NCI-H2196 (cell line): ENCODE measurements at regions not wholly inside any gene's neighbourhood (a gene's known extent, or its start where the extent isn't known, plus 50 kb on each side); places are given as distances from the start of the nearest gene placed in this dataset.

Source experiments
- DNase-seq: peaks from one replicate; lab custom pipeline; 2025; ENCODE audit not compliant: unreplicated experiment; lab: John Stamatoyannopoulos, UW

DNA sequence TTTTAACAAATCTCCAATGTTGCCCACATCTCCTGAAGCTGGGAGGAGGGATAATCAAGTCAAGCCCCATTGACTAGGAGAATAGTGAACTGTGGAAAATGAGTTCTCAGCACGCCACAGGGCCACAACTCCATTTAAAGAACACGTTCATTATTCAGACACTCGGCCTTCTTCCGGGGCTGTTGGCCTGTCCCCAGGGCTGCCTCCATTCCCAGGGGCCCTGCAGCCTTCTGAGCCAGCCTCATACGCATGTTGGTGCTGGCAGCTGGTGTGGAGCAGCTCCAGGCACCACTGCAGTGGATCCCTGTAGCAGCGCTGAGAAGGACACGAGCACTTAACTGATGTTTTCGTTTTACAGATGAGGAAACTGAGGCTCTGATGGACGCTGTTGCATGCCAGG lies 87.5 kb upstream of the RCN1 start:
- no peak for DNase-seq

GRCh38 chr11:32002311-32002710 lies 88.6 kb upstream of the RCN1 start:
- no peak for DNase-seq

GRCh38 chr11:31997955-31998354 lies 92.9 kb upstream of the RCN1 start:
- no peak for DNase-seq

DNA sequence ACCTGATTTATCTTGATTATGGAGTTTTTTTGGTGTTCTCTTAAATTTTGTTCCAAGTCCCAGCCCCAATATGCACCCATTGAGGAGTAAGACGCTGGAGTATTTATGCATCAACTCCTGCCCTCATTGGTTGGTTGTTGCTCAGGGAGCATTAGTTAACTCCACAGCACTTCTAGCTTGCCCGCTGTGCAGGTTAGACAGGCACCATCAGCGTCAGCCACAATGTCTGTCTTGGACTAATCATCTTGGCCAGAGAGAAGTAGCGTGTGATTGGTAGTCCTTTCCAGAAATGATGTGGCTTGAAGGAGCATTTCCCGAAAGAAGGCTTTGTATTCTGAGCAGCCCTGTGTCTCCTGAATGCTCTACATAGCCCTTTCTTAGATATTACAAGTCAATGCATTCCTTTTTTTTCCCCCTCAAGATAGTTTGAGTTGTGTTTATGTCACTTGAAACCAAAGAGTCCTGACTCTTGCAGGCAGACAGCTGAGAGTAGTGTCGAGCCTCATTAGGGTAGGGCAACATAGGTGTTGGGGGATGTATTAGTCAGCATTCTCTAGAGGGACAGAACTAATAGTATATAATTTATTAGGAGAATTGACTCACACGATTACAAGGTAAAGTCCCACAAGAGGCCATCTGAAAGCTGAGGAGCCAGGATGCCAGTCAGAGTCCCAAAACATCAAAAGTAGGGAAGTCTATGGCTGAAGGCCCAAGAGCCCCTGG lies 94.6 kb upstream of the RCN1 start:
- no peak for DNase-seq

- DNase-seq = no peak
Measured at GRCh38 chr11:31995525-31996094, 95.3 kb upstream of the RCN1 start.

DNA sequence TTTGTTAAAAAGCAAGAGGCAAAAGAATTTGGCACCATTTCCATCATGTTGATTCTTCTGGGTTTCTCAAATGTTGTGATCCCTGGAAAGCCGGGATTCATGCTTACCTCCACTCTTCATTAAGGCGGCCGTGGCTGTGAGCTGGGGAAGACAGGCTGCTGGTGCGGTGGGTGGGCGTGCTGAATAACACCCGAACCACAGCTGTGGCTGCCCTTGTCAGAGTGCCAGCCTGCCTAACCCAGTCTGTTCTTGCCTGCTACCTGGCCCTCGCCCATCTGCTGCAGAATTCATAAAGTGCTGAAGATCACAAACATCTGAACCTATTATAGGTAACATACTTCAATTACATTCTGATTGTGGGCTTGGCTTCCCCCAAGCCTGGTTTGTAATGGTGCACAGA lies 95.8 kb upstream of the RCN1 start:
- no peak for DNase-seq

- no peak for DNase-seq
Measured at GRCh38 chr11:31987118-31988005, 103.5 kb upstream of the RCN1 start.

DNA sequence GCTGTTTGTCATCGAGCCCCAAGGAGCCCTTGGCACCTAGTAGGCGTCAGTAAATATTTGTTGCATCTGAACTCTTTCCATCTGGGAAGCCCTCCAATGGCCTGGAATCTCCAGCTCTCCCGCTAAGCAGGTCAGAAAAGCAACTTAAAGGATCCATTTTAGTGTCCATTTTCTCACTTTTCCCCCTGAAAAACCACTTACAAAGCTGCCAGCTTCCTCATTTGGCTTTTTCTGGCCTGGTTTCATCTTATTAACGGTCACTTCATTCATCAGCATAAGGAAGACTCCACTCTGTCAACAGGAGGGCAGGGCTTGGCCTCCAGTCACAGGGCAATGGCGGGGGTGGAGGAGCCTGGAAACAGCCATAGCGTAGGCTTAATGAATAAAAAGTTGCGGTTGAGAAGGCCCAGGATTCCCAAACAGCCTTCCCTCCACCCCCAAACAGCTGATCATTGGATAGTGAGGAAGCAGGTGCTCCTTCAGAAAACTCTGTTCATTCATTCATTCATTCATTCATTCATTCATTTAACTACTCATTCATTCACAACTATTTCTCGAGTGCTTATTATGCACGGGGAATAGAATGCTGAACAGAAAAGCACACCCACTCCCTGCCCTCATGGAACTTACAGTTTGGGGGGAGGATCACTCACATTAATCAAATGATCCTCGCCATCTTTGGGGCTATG lies 104.5 kb upstream of the RCN1 start:
- no peak for DNase-seq

DNA sequence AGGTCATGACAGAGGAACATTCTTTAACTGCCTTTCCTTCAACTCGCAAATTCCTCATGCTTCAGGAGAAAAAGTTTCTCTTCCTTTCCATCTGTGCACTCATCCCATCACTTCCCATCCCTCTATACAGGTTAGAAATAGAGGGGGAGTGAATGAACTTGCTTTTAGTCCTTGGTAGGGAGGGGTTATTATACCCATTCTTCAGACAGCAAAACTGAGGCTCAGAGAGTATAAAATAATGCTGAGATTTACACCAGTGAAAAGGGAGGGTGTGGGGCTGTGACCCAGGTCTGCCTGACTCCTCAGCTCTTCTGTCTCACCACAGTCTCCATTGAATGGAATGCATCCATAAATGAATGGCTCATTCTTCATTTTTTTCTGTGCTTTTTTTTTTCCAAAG lies 109.4 kb upstream of the RCN1 start:
- DNase-seq = no peak

DNA sequence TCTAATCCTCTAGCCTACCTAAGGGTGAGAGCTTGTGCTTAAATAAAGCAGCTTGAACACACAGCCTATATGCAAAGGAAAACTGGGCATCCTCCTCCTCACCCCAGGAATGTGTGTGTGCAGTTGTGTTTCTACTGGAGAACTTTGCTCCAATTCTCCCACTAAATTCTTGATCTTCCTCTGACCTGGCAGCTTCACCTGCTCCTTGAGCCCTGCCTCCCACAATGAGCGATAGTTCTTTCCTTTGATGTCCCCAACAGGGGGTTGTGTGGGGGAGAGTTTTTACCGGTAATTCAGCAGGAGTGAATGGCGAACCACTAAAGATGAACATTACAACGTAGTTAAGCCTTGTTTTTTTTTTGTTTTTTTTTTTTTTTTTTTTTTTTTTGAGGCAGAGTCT lies 113.5 kb upstream of the RCN1 start:
- DNase-seq = no peak

DNA sequence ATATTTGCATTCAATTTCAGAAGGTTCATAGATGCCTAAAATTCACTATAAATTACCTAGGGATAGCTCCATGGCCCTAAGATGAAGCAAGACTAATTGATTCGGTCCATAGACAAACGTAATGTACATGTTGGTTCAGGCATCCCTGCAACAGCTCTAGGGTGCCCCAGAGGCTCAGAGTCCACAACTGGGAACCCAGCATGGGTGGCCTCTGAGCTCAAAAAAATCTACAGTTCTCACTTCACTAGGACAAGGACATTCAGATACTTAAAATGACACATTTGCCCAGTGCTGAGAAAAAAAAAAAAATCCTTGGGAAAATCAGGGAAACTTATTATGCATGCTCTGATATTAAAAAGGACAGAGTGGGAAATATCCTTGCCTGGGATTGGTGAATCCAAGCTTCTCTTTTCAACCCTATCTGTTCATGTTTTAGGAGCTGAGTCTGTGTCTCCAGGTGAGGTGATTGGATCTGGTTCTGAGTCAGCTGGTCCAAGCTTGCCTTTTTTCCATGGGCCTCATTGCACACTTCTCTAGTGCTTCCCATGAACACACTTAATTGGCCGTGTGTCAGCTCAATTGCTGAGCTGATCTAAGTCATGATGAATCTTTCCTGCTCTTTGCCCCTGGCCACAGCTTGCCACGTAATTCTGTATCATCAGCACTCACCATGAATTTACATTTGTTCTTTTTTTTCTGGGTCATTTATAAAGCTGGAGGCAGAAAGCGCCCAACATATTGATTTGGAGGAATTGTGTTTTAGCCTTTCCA lies 116.3 kb upstream of the RCN1 start:
- DNase-seq = no peak

DNA sequence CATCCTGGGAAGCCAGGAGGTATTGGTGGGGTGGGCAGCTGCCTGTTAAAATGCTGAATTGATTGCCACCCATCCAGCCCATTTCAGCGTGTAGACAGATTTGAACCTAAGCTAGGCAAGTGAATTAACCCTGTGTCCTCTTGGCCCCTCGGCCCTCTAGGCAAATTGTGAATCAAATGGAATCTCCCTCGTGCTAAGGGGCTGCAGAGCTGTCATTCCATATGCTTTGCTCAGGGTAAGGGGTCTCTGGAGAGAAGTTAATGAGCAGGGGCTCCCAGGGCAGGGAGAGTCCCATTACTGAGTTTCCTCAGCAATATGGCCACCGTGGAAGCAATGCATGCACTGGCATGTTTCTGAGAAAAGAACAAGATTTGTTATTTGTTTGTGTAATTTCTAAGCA lies 117.7 kb upstream of the RCN1 start:
- no peak for DNase-seq

- DNase-seq = no peak
Measured at GRCh38 chr11:31972623-31973022, 118.3 kb upstream of the RCN1 start.

DNA sequence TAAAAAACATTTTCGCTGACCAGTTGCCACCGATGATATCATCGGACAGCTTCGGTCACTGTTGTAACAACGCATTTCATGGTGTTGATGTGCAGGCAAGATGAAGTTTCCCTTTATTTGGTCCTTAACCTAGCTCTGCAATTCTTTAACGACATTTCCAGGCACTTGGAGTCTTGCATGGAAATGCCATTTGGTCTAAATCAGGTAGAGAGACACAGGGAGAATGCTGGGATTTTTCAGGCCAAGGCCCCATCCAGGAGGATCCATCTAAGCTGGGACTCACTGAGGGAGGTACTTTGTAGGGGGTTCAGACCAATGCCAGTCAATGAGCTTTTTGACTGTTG lies 121.5 kb upstream of the RCN1 start:
- no peak for DNase-seq

- DNase-seq = no peak
Measured at GRCh38 chr11:31968461-31969358, 122.2 kb upstream of the RCN1 start.

DNA sequence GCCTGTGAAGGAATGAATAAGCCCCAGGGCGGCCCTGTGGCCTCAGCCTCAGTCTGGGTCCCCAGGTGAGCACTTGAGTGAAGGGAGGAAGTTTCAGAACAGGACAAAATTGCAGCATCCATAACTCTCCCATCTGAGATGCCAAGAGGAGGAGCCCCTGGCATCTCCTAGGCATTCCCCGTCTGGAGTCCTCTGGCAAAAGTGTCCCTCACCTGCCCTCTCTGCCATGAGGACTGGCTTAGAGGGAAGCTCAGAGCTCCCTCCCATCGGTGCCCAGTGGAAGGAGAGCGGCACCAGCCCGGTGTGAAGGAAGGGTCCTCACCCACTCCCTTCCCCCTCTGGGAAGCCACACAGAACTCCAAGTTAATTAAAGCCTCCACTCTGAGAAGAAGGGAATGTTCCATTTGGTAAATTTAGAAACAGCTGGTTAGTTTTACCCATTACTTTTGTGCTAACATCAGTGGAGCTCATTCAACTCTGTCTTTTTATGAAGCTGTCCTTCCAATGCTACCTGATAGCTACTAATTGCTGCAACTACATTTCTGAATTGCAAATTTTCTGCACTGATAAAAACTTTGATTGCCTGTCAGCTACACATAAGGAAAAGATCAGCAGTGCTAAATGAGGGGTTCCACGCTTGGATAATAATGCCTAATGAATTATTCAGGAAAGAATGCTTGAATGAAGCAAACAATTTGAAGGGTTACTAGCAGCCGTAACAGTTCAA lies 123.3 kb upstream of the RCN1 start:
- DNase-seq = no peak

DNA sequence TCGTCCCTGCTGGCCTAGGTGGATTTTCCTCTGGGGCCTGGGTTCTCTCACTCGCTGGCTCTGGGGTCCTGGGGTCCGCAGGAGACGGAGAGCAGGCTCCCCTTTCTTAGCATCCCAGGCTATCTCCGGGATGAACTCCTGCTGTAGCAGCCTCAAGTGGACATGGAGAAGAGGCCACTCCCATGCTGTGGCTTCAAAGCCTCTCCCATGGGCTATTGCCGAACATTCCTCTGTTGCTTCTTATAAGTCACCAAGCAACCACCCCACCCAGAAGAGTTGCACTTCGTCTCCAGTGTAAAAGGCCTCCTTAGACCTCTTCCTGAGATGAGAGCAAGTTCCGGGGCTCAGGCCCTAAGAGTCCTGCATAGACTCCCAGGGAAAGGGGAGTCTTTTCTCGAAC lies 124.0 kb upstream of the RCN1 start:
- DNase-seq = no peak

DNA sequence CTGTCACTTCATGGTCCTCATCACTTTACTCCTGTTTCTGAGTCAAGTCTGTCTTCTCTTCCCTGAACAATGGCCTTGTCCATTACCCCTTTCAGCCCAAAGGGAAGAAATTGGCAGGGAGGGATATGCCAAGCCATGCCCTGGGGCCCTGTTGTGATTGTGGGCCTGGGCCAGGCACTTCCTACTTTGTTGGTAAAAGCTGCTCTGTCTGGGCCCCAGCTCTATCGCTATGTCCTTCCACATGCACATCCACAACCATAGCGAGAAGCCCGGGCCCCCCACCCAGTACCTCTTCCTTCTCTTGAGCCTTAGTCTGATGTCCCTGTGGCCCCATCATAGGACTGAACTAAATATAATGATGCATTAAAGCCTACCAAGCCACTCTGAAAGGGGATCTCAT lies 126.7 kb upstream of the RCN1 start:
- no peak for DNase-seq

DNA sequence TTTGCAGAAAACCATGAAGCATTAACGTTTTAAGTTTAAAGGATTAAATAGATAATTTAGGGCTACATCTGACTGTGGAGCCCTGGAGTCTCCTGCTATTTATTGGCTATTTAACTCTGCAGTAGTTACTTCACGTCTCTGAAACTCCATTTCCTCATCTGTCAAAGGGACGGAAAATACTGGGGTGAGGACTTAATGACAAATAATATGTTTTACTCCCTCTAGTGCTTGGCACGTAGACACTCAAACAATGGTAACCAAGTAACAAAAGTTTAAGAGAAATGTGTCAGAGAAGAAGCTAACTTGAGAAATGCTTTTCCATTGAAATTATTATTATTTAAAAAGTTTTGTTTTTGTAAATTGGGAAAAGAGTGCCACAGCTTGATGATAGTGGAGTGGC lies 130.7 kb upstream of the RCN1 start:
- DNase-seq = no peak
